ENCODE measurements at regions not wholly inside any gene's neighbourhood (a gene's known extent, or its start where the extent isn't known, plus 50 kb on each side); places are given as distances from the start of the nearest gene placed in this dataset.
A peak's percentile ranks its signal among the peaks of the same experiment; 100 is the strongest.

- TF ChIP-seq CTCF (IDR thresholded peaks at IDR 0.05; ENCODE audit: low read depth, low read length), result no peak
These were observed 72.1 kb upstream of the FAM241A start for GRCh38 chr4:112073181-112073580.

GRCh38 chr4:112075129-112075753, 70.0 kb upstream of the FAM241A start:
- peak; percentile 78 for TF ChIP-seq CTCF (IDR thresholded peaks at IDR 0.05; ENCODE audit: low read depth, low read length)
- H3K4me3 ChIP-seq (ENCODE audit: low read depth, low read length), result no peak overlapping the region

More at GRCh38 chr4:112073181-112073580, 72.1 kb upstream of the FAM241A start:
- no peak overlapping the region for H3K4me3 ChIP-seq (ENCODE audit: low read depth, low read length)

- no peak for TF ChIP-seq CTCF (IDR thresholded peaks at IDR 0.05; ENCODE audit: low read depth, low read length)
- H3K4me3 ChIP-seq (ENCODE audit: low read depth, low read length), result no peak overlapping the region
These were observed 69.3 kb upstream of the FAM241A start for GRCh38 chr4:112075906-112076305.

- TF ChIP-seq CTCF (IDR thresholded peaks at IDR 0.05; ENCODE audit: low read depth, low read length), result no peak
- H3K4me3 ChIP-seq (ENCODE audit: low read depth, low read length), result no peak overlapping the region
These were observed 68.2 kb upstream of the FAM241A start for GRCh38 chr4:112076919-112077608.

GRCh38 chr4:112077743-112078142, 67.5 kb upstream of the FAM241A start:
- H3K4me3 ChIP-seq (ENCODE audit: low read depth, low read length), result no peak overlapping the region
- no peak for TF ChIP-seq CTCF (IDR thresholded peaks at IDR 0.05; ENCODE audit: low read depth, low read length)

GRCh38 chr4:112082954-112083586, 62.2 kb upstream of the FAM241A start:
- no peak for TF ChIP-seq CTCF (IDR thresholded peaks at IDR 0.05; ENCODE audit: low read depth, low read length)
- H3K4me3 ChIP-seq (ENCODE audit: low read depth, low read length), result no peak overlapping the region
